Kidney (tissue), 13 donors: ENCODE measurements at regions not wholly inside any gene's neighbourhood (a gene's known extent, or its start where the extent isn't known, plus 50 kb on each side); places are given as distances from the start of the nearest gene placed in this dataset.
A peak's percentile ranks its signal among the peaks of the same experiment; 100 is the strongest.
"Not testable (repeated sequence)": the region's sequence is repeated elsewhere in the genome, so short reads cannot be mapped to it uniquely, and the experiment has no call there.

Source experiments
- DNase-seq, 5 donors: peaks; one replicate each; pipeline ENCODE4 v3.0.0-alpha.2; 2013 to 2020
- FAIRE-seq: peaks from 2 replicates; lab custom pipeline; 2012; peaks lifted over from hg19 to GRCh38; lab: Jason Lieb, UNC
- H3K27ac ChIP-seq, 2 donors: one replicate each; pipeline ENCODE4 v1.7.0; 2013; ENCODE audit warnings: low read depth in 2 of 2, low read length in 2 of 2, inconsistent platforms in 1 of 2
- H3K27me3 ChIP-seq: one replicate; pipeline ENCODE4 v1.7.1; 2013; ENCODE audit warnings: low read length, inconsistent platforms; ENCODE audit not compliant: control insufficient read depth, insufficient read depth
- H3K36me3 ChIP-seq, 3 donors: one replicate each; pipeline versions ENCODE4 v1.7.0 to v1.7.1; 2013; ENCODE audit warnings: low read length in 3 of 3, control low read depth in 1 of 3, inconsistent platforms in 1 of 3; ENCODE audit not compliant: insufficient read depth in 3 of 3, control insufficient read depth in 2 of 3
- H3K4me1 ChIP-seq, 3 donors: one replicate each; pipeline versions ENCODE4 v1.7.0 to v1.7.1; 2013; ENCODE audit warnings: low read length in 3 of 3, inconsistent platforms in 1 of 3, low read depth in 1 of 3; ENCODE audit not compliant: control insufficient read depth in 2 of 3, insufficient read depth in 2 of 3
- H3K4me3 ChIP-seq, 3 donors: one replicate each; pipeline versions ENCODE4 v1.7.0 to v1.8.1; 2013; ENCODE audit warnings: low read length in 3 of 3, control low read depth in 1 of 3, inconsistent platforms in 1 of 3
- H3K9ac ChIP-seq, 3 donors: one replicate each; pipeline versions ENCODE4 v1.7.0 to v1.7.1; 2013; ENCODE audit warnings: low read length in 3 of 3, control low read depth in 1 of 3, inconsistent platforms in 1 of 3
- H3K9me3 ChIP-seq, 3 donors: one replicate each; pipeline versions ENCODE4 v1.7.0 to v1.7.1; 2013; ENCODE audit warnings: low read length in 3 of 3, control low read depth in 1 of 3, inconsistent platforms in 1 of 3; ENCODE audit not compliant: control insufficient read depth in 2 of 3, insufficient read depth in 1 of 3
- CTCF ChIP-seq: IDR thresholded peaks from 3 replicates; pipeline ENCODE4 v1.5.1; 2012; ENCODE audit warnings: mild to moderate bottlenecking, moderate library complexity, borderline replicate concordance; ENCODE audit not compliant: insufficient read depth; ENCODE audit errors: extremely low read depth
- intact Hi-C: fragments of 100-400 bp; cut with DNase I; formaldehyde crosslinking; loops from one replicate; pipeline ENCODE4 v1.11.1; 2022
- donor health status: control.
- donor health status: control.
- donor health status: control.
- donor health status: control.
- donor health status: control.
- donor health status: DM: yes; HTN: yes; CAD: no.
- donor health status: Normal renal cell carcinoma (clear cell type).

GRCh38 chr1:91098299-91098906 lies 76.6 kb upstream of the ZNF644 start:
- Histone ChIP-seq H3K27ac (no peak overlapping the region), H3K9ac (no peak overlapping the region), H3K27me3 (no peaks in the 10 kb centered on the region), H3K9me3 (no peaks in the 10 kb centered on the region), H3K4me3 (no peak overlapping the region), H3K4me1 (no peaks in the 10 kb centered on the region), H3K36me3 (no peaks in the 10 kb centered on the region)
- DNase-seq (no peak), FAIRE-seq (no peak)
- no peak for TF ChIP-seq CTCF
- intact Hi-C loops = no loop called here

GRCh38 chr1:91095321-91095720 lies 73.5 kb upstream of the ZNF644 start:
- H3K9ac ChIP-seq, H3K27ac ChIP-seq, H3K27me3 ChIP-seq, H3K36me3 ChIP-seq, intact Hi-C loops, H3K4me1 ChIP-seq, DNase-seq, FAIRE-seq, H3K4me3 ChIP-seq, H3K9me3 ChIP-seq: not testable (repeated sequence)

- Histone ChIP-seq H3K9me3 (no peaks in the 10 kb centered on the region), H3K4me1 (no peaks in the 10 kb centered on the region), H3K9ac (no peak overlapping the region), H3K36me3 (no peaks in the 10 kb centered on the region), H3K27ac (no peak overlapping the region), H3K4me3 (no peak overlapping the region), H3K27me3 (no peaks in the 10 kb centered on the region)
- DNase-seq (peak in 1 of 5 donors; percentile 17), FAIRE-seq (no peak)
- TF ChIP-seq CTCF = no peak
- intact Hi-C loops = no loop called here
Measured at GRCh38 chr1:91092503-91092902, 70.7 kb upstream of the ZNF644 start.

GRCh38 chr1:91091812-91092211 lies 70.0 kb upstream of the ZNF644 start:
- Histone ChIP-seq H3K4me1 (no peaks in the 10 kb centered on the region), H3K9ac (no peak overlapping the region), H3K27ac (no peak overlapping the region), H3K36me3 (no peaks in the 10 kb centered on the region), H3K9me3 (no peaks in the 10 kb centered on the region), H3K4me3 (no peak overlapping the region), H3K27me3 (no peaks in the 10 kb centered on the region)
- no peak for FAIRE-seq
- no peak for TF ChIP-seq CTCF
- intact Hi-C loops = no loop called here
- peak in 1 of 5 donors; percentile 13 for DNase-seq
